ENCODE measurements at regions not wholly inside any gene's neighbourhood (a gene's known extent, or its start where the extent isn't known, plus 50 kb on each side); places are given as distances from the start of the nearest gene placed in this dataset.
"Not testable (repeated sequence)": the region's sequence is repeated elsewhere in the genome, so short reads cannot be mapped to it uniquely, and the experiment has no call there.

DNA sequence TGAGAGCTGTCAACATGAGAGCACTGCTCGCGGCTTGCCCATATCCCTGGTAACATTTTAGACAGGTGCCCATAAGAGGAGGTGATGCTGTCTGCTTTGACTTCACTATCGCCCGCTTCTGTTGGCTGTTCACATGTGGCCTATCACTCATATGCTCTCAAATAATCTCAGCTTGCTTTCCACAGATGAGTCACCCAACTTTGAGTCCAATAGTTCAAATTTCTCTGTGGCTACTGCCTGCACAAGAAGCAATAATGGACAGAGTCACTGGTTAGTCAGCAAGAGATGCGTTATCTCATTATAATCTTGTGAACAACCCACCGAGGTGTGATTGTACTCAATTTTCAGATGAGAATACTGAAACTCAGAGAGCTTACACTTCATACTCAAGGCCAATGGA, 1714.1 kb downstream of the LRRC4C start:
- no peak for DNase-seq (ENCODE audit: low read depth)
- TF ChIP-seq, protein P1, sequence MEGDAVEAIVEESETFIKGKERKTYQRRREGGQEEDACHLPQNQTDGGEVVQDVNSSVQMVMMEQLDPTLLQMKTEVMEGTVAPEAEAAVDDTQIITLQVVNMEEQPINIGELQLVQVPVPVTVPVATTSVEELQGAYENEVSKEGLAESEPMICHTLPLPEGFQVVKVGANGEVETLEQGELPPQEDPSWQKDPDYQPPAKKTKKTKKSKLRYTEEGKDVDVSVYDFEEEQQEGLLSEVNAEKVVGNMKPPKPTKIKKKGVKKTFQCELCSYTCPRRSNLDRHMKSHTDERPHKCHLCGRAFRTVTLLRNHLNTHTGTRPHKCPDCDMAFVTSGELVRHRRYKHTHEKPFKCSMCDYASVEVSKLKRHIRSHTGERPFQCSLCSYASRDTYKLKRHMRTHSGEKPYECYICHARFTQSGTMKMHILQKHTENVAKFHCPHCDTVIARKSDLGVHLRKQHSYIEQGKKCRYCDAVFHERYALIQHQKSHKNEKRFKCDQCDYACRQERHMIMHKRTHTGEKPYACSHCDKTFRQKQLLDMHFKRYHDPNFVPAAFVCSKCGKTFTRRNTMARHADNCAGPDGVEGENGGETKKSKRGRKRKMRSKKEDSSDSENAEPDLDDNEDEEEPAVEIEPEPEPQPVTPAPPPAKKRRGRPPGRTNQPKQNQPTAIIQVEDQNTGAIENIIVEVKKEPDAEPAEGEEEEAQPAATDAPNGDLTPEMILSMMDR (IDR thresholded peaks at IDR 0.05; ENCODE audit: insufficient read depth, low read length, poor library complexity, severe bottlenecking): no peak
- H3K36me3 ChIP-seq (ENCODE audit: control insufficient read depth, insufficient read depth, low read length): no peaks in the 10 kb centered on the region
- H3K27me3 ChIP-seq (ENCODE audit: control insufficient read depth, insufficient read depth, low read length): no peaks in the 10 kb centered on the region
- no peak overlapping the region for H3K4me3 ChIP-seq (ENCODE audit: low read depth, low read length)

DNA sequence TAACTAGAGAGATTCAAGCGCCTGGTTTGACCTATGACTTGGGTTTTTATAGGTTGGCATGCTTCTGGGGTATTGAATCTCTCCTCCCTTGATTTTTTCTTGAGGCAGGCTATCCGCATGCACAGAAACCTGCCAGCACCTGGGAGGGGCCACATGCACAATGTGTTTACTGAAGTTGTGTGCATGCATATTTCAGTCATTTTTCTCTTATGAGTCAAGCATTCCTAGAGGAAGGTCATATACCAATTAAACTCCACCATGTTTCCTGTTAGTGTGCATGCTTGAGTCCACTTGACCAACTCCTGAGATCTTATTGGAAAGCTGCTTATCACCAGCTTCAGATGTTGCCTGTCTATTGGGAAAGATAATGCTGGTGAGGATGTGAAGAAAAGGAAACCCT, 1718.4 kb downstream of the LRRC4C start:
- TF ChIP-seq, protein P1 (IDR thresholded peaks at IDR 0.05; ENCODE audit: insufficient read depth, low read length, poor library complexity, severe bottlenecking): no peak
- no peak overlapping the region for H3K4me3 ChIP-seq (ENCODE audit: low read depth, low read length)
- peak; percentile 31 for DNase-seq (ENCODE audit: low read depth)
- H3K36me3 ChIP-seq (ENCODE audit: control insufficient read depth, insufficient read depth, low read length): no peaks in the 10 kb centered on the region
- no peaks in the 10 kb centered on the region for H3K27me3 ChIP-seq (ENCODE audit: control insufficient read depth, insufficient read depth, low read length)

GRCh38 chr11:39736351-39736750, 1723.1 kb downstream of the LRRC4C start:
- not testable (repeated sequence) for H3K36me3 ChIP-seq (ENCODE audit: control insufficient read depth, insufficient read depth, low read length); H3K27me3 ChIP-seq (ENCODE audit: control insufficient read depth, insufficient read depth, low read length); H3K4me3 ChIP-seq (ENCODE audit: low read depth, low read length); DNase-seq (ENCODE audit: low read depth)

GRCh38 chr11:39732001-39732400, 1727.5 kb downstream of the LRRC4C start:
- TF ChIP-seq, protein P1 (IDR thresholded peaks at IDR 0.05; ENCODE audit: insufficient read depth, low read length, poor library complexity, severe bottlenecking): no peak
- Histone ChIP-seq H3K36me3 (ENCODE audit: control insufficient read depth, insufficient read depth, low read length) (no peaks in the 10 kb centered on the region), H3K4me3 (ENCODE audit: low read depth, low read length) (no peak overlapping the region), H3K27me3 (ENCODE audit: control insufficient read depth, insufficient read depth, low read length) (no peaks in the 10 kb centered on the region)
- DNase-seq (ENCODE audit: low read depth): no peak

GRCh38 chr11:39725081-39725480, 1734.4 kb downstream of the LRRC4C start:
- TF ChIP-seq, protein P1 (IDR thresholded peaks at IDR 0.05; ENCODE audit: insufficient read depth, low read length, poor library complexity, severe bottlenecking): no peak
- H3K36me3 ChIP-seq (ENCODE audit: control insufficient read depth, insufficient read depth, low read length): no peaks in the 10 kb centered on the region
- no peak overlapping the region for H3K4me3 ChIP-seq (ENCODE audit: low read depth, low read length)
- no peak for DNase-seq (ENCODE audit: low read depth)
- no peaks in the 10 kb centered on the region for H3K27me3 ChIP-seq (ENCODE audit: control insufficient read depth, insufficient read depth, low read length)

- Histone ChIP-seq H3K27me3 (ENCODE audit: control insufficient read depth, insufficient read depth, low read length) (no peaks in the 10 kb centered on the region), H3K36me3 (ENCODE audit: control insufficient read depth, insufficient read depth, low read length) (no peaks in the 10 kb centered on the region), H3K4me3 (ENCODE audit: low read depth, low read length) (no peak overlapping the region)
- no peak for DNase-seq (ENCODE audit: low read depth)
- TF ChIP-seq, protein P1 (IDR thresholded peaks at IDR 0.05; ENCODE audit: insufficient read depth, low read length, poor library complexity, severe bottlenecking): peak; percentile 18
Observed at GRCh38 chr11:39724404-39724803, 1735.0 kb downstream of the LRRC4C start.

Data from kidney epithelial cell (primary cell).